H1 (cell line): ENCODE measurements at regions not wholly inside any gene's neighbourhood (a gene's known extent, or its start where the extent isn't known, plus 50 kb on each side); places are given as distances from the start of the nearest gene placed in this dataset.

Experiments
- BCL11A ChIP-seq, 2 experiments: IDR thresholded peaks; one replicate each; pipeline ENCODE4 v1.6.1; 2011; ENCODE audit warnings: low read depth in 2 of 2, low read length in 2 of 2, mild to moderate bottlenecking in 2 of 2
- RNF2 ChIP-seq: fragments of 200-900, 300-1000 bp; sonication (generic); IDR thresholded peaks from 2 replicates; pipeline ENCODE4 v1.7.1; 2016; ENCODE audit warnings: borderline replicate concordance, low read depth, mild to moderate bottlenecking, antibody characterized with exemption, low read length; ENCODE audit not compliant: poor library complexity, severe bottlenecking; ENCODE audit errors: missing control alignments

DNA sequence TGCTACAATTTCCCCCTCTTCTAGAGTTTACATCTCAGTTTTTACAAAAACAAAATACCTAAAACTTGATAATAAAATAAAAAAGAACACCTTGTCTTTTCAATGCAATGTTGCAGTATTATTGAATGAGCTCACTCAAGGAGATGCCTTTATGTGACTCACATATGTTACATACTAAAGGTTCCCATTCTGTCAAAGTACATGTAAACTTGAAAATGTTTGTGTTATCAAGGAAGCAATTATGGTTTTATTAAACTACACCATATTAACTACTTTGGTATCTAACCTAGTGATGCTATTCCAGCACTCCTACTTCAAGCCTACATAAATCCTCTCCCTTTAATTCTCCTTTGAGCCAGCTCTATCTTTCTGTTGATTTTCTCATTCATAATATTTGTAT is 658.3 kb downstream of the PTPRC start (continued):
- TF ChIP-seq BCL11A (IDR thresholded peaks at IDR 0.05; ENCODE audit: low read depth in 2 of 2, low read length in 2 of 2) (no peak), RNF2 (no peak)
